ENCODE measurements at regions not wholly inside any gene's neighbourhood (a gene's known extent, or its start where the extent isn't known, plus 50 kb on each side); places are given as distances from the start of the nearest gene placed in this dataset.
"Not testable (repeated sequence)": the region's sequence is repeated elsewhere in the genome, so short reads cannot be mapped to it uniquely, and the experiment has no call there.

- WGBS (ENCODE audit: insufficient coverage) = no CpG with 5 or more reads among the region's 3 CpGs
- intact Hi-C loops (cut with micrococcal nuclease) = no loop called here
Observed at GRCh38 chr2:192535956-192536921, 341.5 kb upstream of the TMEFF2 start.

GRCh38 chr2:192534072-192534471 lies 339.3 kb upstream of the TMEFF2 start:
- DNase-seq = no peak
- H4K20me1 ChIP-seq (ENCODE audit: insufficient read depth, low read length) = no peaks in the 10 kb centered on the region
- H2AFZ ChIP-seq (ENCODE audit: insufficient read depth, low read depth, low read length, poor library complexity, severe bottlenecking) = no peak overlapping the region
- Mint-ChIP-seq H3K36me3 (no peaks in the 10 kb centered on the region), H3K27ac (no peak overlapping the region), H3K4me1 (no peaks in the 10 kb centered on the region), H3K4me3 (no peak overlapping the region), H3K9me3 (peaks cover 0 to 4% (median 2%) of the 10 kb centered on the region in 7 donors), H3K27me3 (ENCODE audit: low read depth in 3 of 3) (peaks cover 0 to 2% (median 0%) of the 10 kb centered on the region in 3 donors)
- no peaks in the 10 kb centered on the region for H3K36me3 ChIP-seq (replicated peaks in 1 of 2; ENCODE audit: control insufficient read depth in 1 of 2, insufficient read depth in 2 of 2, low read length in 2 of 2)
- TF ChIP-seq CTCF (IDR thresholded peaks at IDR 0.05) = no peak
- intact Hi-C loops (cut with micrococcal nuclease) = no loop called here
- no peaks in the 10 kb centered on the region for H3K9me3 ChIP-seq (replicated peaks in 1 of 2; ENCODE audit: control insufficient read depth in 1 of 2, insufficient read depth in 1 of 2, low read length in 2 of 2)
- no peak overlapping the region for H3K4me3 ChIP-seq (replicated peaks in 1 of 3; ENCODE audit: low read depth in 2 of 3, low read length in 3 of 3)
- no peak overlapping the region for H3K9ac ChIP-seq (ENCODE audit: insufficient read depth, low read length, poor library complexity, severe bottlenecking)
- no peak overlapping the region for H3K27ac ChIP-seq (ENCODE audit: low read depth in 1 of 2, low read length in 2 of 2)
- no peaks in the 10 kb centered on the region for H3K27me3 ChIP-seq (ENCODE audit: control insufficient read depth in 2 of 2, insufficient read depth in 2 of 2, low read length in 2 of 2)
- H3K79me2 ChIP-seq (ENCODE audit: insufficient read depth, low read length) = no peaks in the 10 kb centered on the region
- no CpG with 5 or more reads among the region's 3 CpGs for WGBS (ENCODE audit: insufficient coverage)
- no peak overlapping the region for H3K4me2 ChIP-seq (replicated peaks; ENCODE audit: extremely low read depth, low read length, poor library complexity, severe bottlenecking)
- H3K4me1 ChIP-seq (ENCODE audit: control insufficient read depth in 1 of 2, insufficient read depth in 2 of 2, low read length in 2 of 2) = no peaks in the 10 kb centered on the region

More at GRCh38 chr2:192535956-192536921, 341.5 kb upstream of the TMEFF2 start:
- Histone ChIP-seq H3K4me2 (replicated peaks; ENCODE audit: extremely low read depth, low read length, poor library complexity, severe bottlenecking) (no peak overlapping the region), H2AFZ (ENCODE audit: insufficient read depth, low read depth, low read length, poor library complexity, severe bottlenecking) (no peak overlapping the region), H3K4me1 (ENCODE audit: control insufficient read depth in 1 of 2, insufficient read depth in 2 of 2, low read length in 2 of 2) (no peaks in the 10 kb centered on the region), H3K9ac (ENCODE audit: insufficient read depth, low read length, poor library complexity, severe bottlenecking) (no peak overlapping the region), H3K79me2 (ENCODE audit: insufficient read depth, low read length) (no peaks in the 10 kb centered on the region), H3K9me3 (replicated peaks in 1 of 2; ENCODE audit: control insufficient read depth in 1 of 2, insufficient read depth in 1 of 2, low read length in 2 of 2) (no peaks in the 10 kb centered on the region), H3K27ac (ENCODE audit: low read depth in 1 of 2, low read length in 2 of 2) (no peak overlapping the region), H3K4me3 (replicated peaks in 1 of 3; ENCODE audit: low read depth in 2 of 3, low read length in 3 of 3) (no peak overlapping the region), H4K20me1 (ENCODE audit: insufficient read depth, low read length) (no peaks in the 10 kb centered on the region), H3K36me3 (replicated peaks in 1 of 2; ENCODE audit: control insufficient read depth in 1 of 2, insufficient read depth in 2 of 2, low read length in 2 of 2) (no peaks in the 10 kb centered on the region), H3K27me3 (ENCODE audit: control insufficient read depth in 2 of 2, insufficient read depth in 2 of 2, low read length in 2 of 2) (no peaks in the 10 kb centered on the region)
- no peak overlapping the region for H3K27ac Mint-ChIP-seq
- no peaks in the 10 kb centered on the region for H3K4me1 Mint-ChIP-seq
- no peaks in the 10 kb centered on the region for H3K36me3 Mint-ChIP-seq
- TF ChIP-seq CTCF (IDR thresholded peaks at IDR 0.05) = no peak
- H3K27me3 Mint-ChIP-seq (ENCODE audit: low read depth in 3 of 3) = peaks cover 0 to 2% (median 2%) of the 10 kb centered on the region in 3 donors
- DNase-seq = no peak
- peaks cover 0 to 3% (median 0%) of the 10 kb centered on the region in 7 donors for H3K9me3 Mint-ChIP-seq
- no peak overlapping the region for H3K4me3 Mint-ChIP-seq

- H3K27ac Mint-ChIP-seq; intact Hi-C loops (cut with micrococcal nuclease); H3K36me3 ChIP-seq (replicated peaks in 1 of 2; ENCODE audit: control insufficient read depth in 1 of 2, insufficient read depth in 2 of 2, low read length in 2 of 2); H3K27ac ChIP-seq (ENCODE audit: low read depth in 1 of 2, low read length in 2 of 2); DNase-seq; H3K4me3 ChIP-seq (replicated peaks in 1 of 3; ENCODE audit: low read depth in 2 of 3, low read length in 3 of 3); H3K27me3 ChIP-seq (ENCODE audit: control insufficient read depth in 2 of 2, insufficient read depth in 2 of 2, low read length in 2 of 2); H3K4me1 ChIP-seq (ENCODE audit: control insufficient read depth in 1 of 2, insufficient read depth in 2 of 2, low read length in 2 of 2); H3K27me3 Mint-ChIP-seq (ENCODE audit: low read depth in 3 of 3); H3K79me2 ChIP-seq (ENCODE audit: insufficient read depth, low read length); H4K20me1 ChIP-seq (ENCODE audit: insufficient read depth, low read length); H3K4me3 Mint-ChIP-seq; H3K36me3 Mint-ChIP-seq; H2AFZ ChIP-seq (ENCODE audit: insufficient read depth, low read depth, low read length, poor library complexity, severe bottlenecking); H3K4me2 ChIP-seq (replicated peaks; ENCODE audit: extremely low read depth, low read length, poor library complexity, severe bottlenecking); H3K9ac ChIP-seq (ENCODE audit: insufficient read depth, low read length, poor library complexity, severe bottlenecking); H3K4me1 Mint-ChIP-seq: not testable (repeated sequence)
- H3K9me3 Mint-ChIP-seq = peaks cover 0 to 25% (median 14%) of the 10 kb centered on the region in 7 donors
- WGBS (ENCODE audit: insufficient coverage) = 98% methylated on average over 6 of the region's 10 CpGs
- H3K9me3 ChIP-seq (replicated peaks in 1 of 2; ENCODE audit: control insufficient read depth in 1 of 2, insufficient read depth in 1 of 2, low read length in 2 of 2) = peaks cover 0 to 14% of the 10 kb centered on the region in 2 donors
Observed at GRCh38 chr2:192524642-192525251, 330.0 kb upstream of the TMEFF2 start.

Measured in CD14-positive monocyte (primary cell).